Neural crest cell (in vitro differentiated cells): ENCODE measurements at regions not wholly inside any gene's neighbourhood (a gene's known extent, or its start where the extent isn't known, plus 50 kb on each side); places are given as distances from the start of the nearest gene placed in this dataset.

Source experiments
- DNase-seq: peaks from one replicate; pipeline ENCODE4 v3.0.0; 2021; ENCODE audit warnings: low read depth, mixed read lengths, low spot score
- H3K27ac Mint-ChIP-seq: one replicate; pipeline ENCODE4 v1.8.0; 2021; ENCODE audit warnings: mild to moderate bottlenecking, mixed read lengths; ENCODE audit not compliant: unreplicated experiment
- H3K27me3 Mint-ChIP-seq: 2 replicates; pipeline ENCODE4 v1.8.0; 2021; ENCODE audit warnings: low read depth, mild to moderate bottlenecking, mixed read lengths
- H3K36me3 Mint-ChIP-seq: 2 replicates; pipeline ENCODE4 v1.8.0; 2021; ENCODE audit warnings: low read depth, mild to moderate bottlenecking, mixed read lengths
- H3K4me1 Mint-ChIP-seq: 2 replicates; pipeline ENCODE4 v1.8.0; 2021; ENCODE audit warnings: mixed read lengths
- H3K4me3 Mint-ChIP-seq: one replicate; pipeline ENCODE4 v1.8.0; 2021; ENCODE audit warnings: mild to moderate bottlenecking, mixed read lengths
- H3K9me3 Mint-ChIP-seq: 2 replicates; pipeline ENCODE4 v1.8.0; 2021; ENCODE audit warnings: mixed read lengths
- CTCF ChIP-seq: fragments of 200-600 bp; sonication (generic); conservative IDR thresholded peaks from 2 replicates; pipeline ENCODE4 v1.5.0; 2021; ENCODE audit warnings: antibody characterized with exemption, mild to moderate bottlenecking

GRCh38 chr13:71285700-71286099 is 581.3 kb downstream of the DACH1 start:
- no peak for DNase-seq
- Mint-ChIP-seq H3K27ac (no peak overlapping the region), H3K4me1 (no peaks in the 10 kb centered on the region), H3K4me3 (no peak overlapping the region), H3K36me3 (peaks cover 3% of the 10 kb centered on the region), H3K27me3 (no peaks in the 10 kb centered on the region), H3K9me3 (peaks cover 14% of the 10 kb centered on the region)
- no peak for TF ChIP-seq CTCF

GRCh38 chr13:71278512-71278911 is 588.5 kb downstream of the DACH1 start:
- Mint-ChIP-seq H3K9me3 (peaks cover 6% of the 10 kb centered on the region), H3K4me3 (no peak overlapping the region), H3K4me1 (peaks cover 6% of the 10 kb centered on the region), H3K27me3 (no peaks in the 10 kb centered on the region), H3K36me3 (no peaks in the 10 kb centered on the region), H3K27ac (no peak overlapping the region)
- DNase-seq, result no peak
- no peak for TF ChIP-seq CTCF

DNA sequence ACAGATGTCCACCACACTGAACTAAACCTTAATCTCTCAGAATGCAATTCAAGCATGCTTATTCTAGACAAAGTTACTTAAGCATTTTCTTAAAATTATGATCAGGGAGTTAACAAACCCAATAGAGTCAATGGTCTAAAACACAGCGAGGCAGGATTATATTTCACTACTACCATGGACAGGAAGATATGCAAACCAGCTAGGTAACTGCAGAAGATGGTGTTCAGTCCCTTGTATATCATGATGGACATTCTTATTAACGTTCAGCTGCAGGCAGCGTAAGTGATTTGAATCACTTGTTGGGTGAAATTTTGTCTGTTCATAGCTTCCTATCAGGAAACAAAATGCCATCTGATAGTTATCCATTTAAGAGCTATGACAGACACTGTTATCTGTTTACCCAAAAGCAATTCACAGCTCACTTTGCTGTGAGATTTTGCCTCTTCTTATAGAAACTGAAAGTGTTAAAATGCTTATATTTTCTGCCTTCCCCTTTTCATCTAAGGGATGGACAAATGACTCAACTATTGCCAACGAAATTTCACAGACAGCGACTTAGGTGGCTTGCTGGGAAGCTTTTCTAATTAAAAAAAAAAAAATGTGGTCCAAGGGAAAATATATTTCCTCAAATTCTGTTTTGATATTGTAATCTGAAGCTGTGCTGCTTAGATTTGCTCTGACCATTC is 591.9 kb downstream of the DACH1 start:
- Mint-ChIP-seq H3K9me3 (no peaks in the 10 kb centered on the region), H3K27me3 (no peaks in the 10 kb centered on the region), H3K36me3 (no peaks in the 10 kb centered on the region), H3K27ac (no peak overlapping the region), H3K4me1 (peaks cover 6% of the 10 kb centered on the region), H3K4me3 (no peak overlapping the region)
- DNase-seq, result no peak
- no peak for TF ChIP-seq CTCF

DNA sequence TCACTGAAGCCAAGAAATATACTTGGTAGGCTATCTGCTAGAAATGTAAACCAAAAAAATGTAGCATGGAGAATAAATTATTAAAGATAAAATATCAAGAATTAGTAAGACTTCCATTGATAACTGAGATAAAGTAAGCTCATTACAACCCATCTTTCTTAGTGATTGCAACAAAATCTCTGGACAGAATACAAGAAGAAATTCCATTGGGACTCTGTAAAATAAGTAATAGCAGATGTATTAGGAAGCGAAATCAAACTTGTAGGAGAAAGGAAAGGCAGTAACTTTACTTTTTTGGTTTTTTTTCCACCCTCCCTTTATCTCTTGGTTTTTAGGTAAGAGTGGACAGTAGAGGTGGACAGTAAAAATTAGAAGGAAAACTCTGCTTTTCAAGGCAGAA is 605.7 kb downstream of the DACH1 start:
- no peaks in the 10 kb centered on the region for H3K36me3 Mint-ChIP-seq
- H3K27ac Mint-ChIP-seq, result no peak overlapping the region
- no peak for DNase-seq
- no peak for TF ChIP-seq CTCF
- H3K4me3 Mint-ChIP-seq, result no peak overlapping the region
- H3K9me3 Mint-ChIP-seq, result peaks cover 5% of the 10 kb centered on the region
- H3K4me1 Mint-ChIP-seq, result no peaks in the 10 kb centered on the region
- H3K27me3 Mint-ChIP-seq, result no peaks in the 10 kb centered on the region

DNA sequence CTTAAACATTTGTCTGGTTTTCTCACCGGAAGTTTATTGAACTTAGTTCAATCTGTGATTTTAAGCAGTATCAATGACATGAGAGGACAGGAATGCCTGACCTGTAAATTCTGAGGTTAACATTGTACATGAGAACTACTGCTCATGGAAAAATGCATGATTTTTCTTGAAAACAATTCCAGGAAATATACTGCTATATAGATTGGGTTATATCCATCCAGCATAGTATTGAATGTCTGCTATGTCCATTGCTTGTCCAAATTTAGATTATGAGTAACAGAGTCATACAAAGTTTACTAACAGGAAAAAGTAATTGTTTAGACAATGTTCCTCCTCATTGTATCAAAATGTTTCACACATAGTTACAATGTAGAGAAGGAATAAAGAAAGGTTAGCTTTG is 606.8 kb downstream of the DACH1 start:
- H3K27me3 Mint-ChIP-seq, result no peaks in the 10 kb centered on the region
- peaks cover 5% of the 10 kb centered on the region for H3K9me3 Mint-ChIP-seq
- H3K4me1 Mint-ChIP-seq, result no peaks in the 10 kb centered on the region
- no peak for DNase-seq
- no peak overlapping the region for H3K27ac Mint-ChIP-seq
- H3K4me3 Mint-ChIP-seq, result no peak overlapping the region
- no peak for TF ChIP-seq CTCF
- no peaks in the 10 kb centered on the region for H3K36me3 Mint-ChIP-seq
